Duodenal mucosa (tissue), 2 donors: ENCODE measurements at regions not wholly inside any gene's neighbourhood (a gene's known extent, or its start where the extent isn't known, plus 50 kb on each side); places are given as distances from the start of the nearest gene placed in this dataset.

ENCODE experiments used
- H3K27ac ChIP-seq: one replicate; pipeline ENCODE4 v1.7.0; 2013; ENCODE audit warnings: low read depth, low read length
- H3K27me3 ChIP-seq, 2 donors: one replicate each; pipeline ENCODE4 v1.7.0; 2013; ENCODE audit warnings: low read length in 2 of 2, control low read depth in 1 of 2; ENCODE audit not compliant: insufficient read depth in 2 of 2, control insufficient read depth in 1 of 2
- H3K36me3 ChIP-seq, 2 donors: one replicate each; pipeline ENCODE4 v1.7.0; 2013; ENCODE audit warnings: low read length in 2 of 2, control low read depth in 1 of 2; ENCODE audit not compliant: insufficient read depth in 2 of 2, control insufficient read depth in 1 of 2
- H3K4me1 ChIP-seq, 2 donors: one replicate each; pipeline ENCODE4 v1.7.0; 2013; ENCODE audit warnings: low read length in 2 of 2, control low read depth in 1 of 2; ENCODE audit not compliant: insufficient read depth in 2 of 2, control insufficient read depth in 1 of 2
- H3K4me3 ChIP-seq, 2 donors: one replicate each; pipeline ENCODE4 v1.7.0; 2013; ENCODE audit warnings: low read length in 2 of 2, low read depth in 1 of 2
- H3K9ac ChIP-seq, 2 donors: one replicate each; pipeline ENCODE4 v1.7.0; 2013; ENCODE audit warnings: low read length in 2 of 2, low read depth in 1 of 2
- H3K9me3 ChIP-seq, 2 donors: one replicate each; pipeline ENCODE4 v1.7.0; 2013; ENCODE audit warnings: low read length in 2 of 2, control low read depth in 1 of 2; ENCODE audit not compliant: control insufficient read depth in 1 of 2

GRCh38 chr12:34398366-34398705 is 376.0 kb downstream of the ALG10 start:
- no peaks in the 10 kb centered on the region for H3K4me1 ChIP-seq
- H3K36me3 ChIP-seq, result no peaks in the 10 kb centered on the region
- no peaks in the 10 kb centered on the region for H3K27me3 ChIP-seq
- no peak overlapping the region for H3K4me3 ChIP-seq
- no peak overlapping the region for H3K9ac ChIP-seq
- H3K9me3 ChIP-seq, result peaks cover 37 to 89% of the 10 kb centered on the region in 2 donors
- H3K27ac ChIP-seq, result no peak overlapping the region

- Histone ChIP-seq H3K4me3 (no peak overlapping the region), H3K9me3 (peaks cover 35 to 90% of the 10 kb centered on the region in 2 donors)
These were observed 376.7 kb downstream of the ALG10 start for GRCh38 chr12:34398706-34399630.

GRCh38 chr12:34399631-34400410 is 377.5 kb downstream of the ALG10 start:
- Histone ChIP-seq H3K9ac (no peak overlapping the region), H3K27ac (no peak overlapping the region), H3K4me1 (no peaks in the 10 kb centered on the region), H3K36me3 (no peaks in the 10 kb centered on the region), H3K9me3 (peaks cover 42 to 91% of the 10 kb centered on the region in 2 donors), H3K4me3 (no peak overlapping the region), H3K27me3 (no peaks in the 10 kb centered on the region)

More at GRCh38 chr12:34398706-34399630, 376.7 kb downstream of the ALG10 start:
- Histone ChIP-seq H3K4me1 (no peaks in the 10 kb centered on the region), H3K27ac (no peak overlapping the region), H3K27me3 (no peaks in the 10 kb centered on the region), H3K36me3 (no peaks in the 10 kb centered on the region), H3K9ac (no peak overlapping the region)

- no peak overlapping the region for H3K4me3 ChIP-seq
- no peak overlapping the region for H3K9ac ChIP-seq
- no peaks in the 10 kb centered on the region for H3K4me1 ChIP-seq
- no peaks in the 10 kb centered on the region for H3K27me3 ChIP-seq
- peaks cover 47 to 92% of the 10 kb centered on the region in 2 donors for H3K9me3 ChIP-seq
- H3K27ac ChIP-seq, result no peak overlapping the region
- no peaks in the 10 kb centered on the region for H3K36me3 ChIP-seq
These were observed 378.1 kb downstream of the ALG10 start for GRCh38 chr12:34400411-34400881.

GRCh38 chr12:34400986-34401658 is 378.8 kb downstream of the ALG10 start:
- peaks cover 44 to 93% of the 10 kb centered on the region in 2 donors for H3K9me3 ChIP-seq

GRCh38 chr12:34401659-34402227 is 379.4 kb downstream of the ALG10 start:
- no peak overlapping the region for H3K9ac ChIP-seq
- no peaks in the 10 kb centered on the region for H3K36me3 ChIP-seq
- H3K9me3 ChIP-seq, result peaks cover 48 to 93% of the 10 kb centered on the region in 2 donors
- H3K4me3 ChIP-seq, result no peak overlapping the region
- H3K27ac ChIP-seq, result no peak overlapping the region
- H3K4me1 ChIP-seq, result no peaks in the 10 kb centered on the region
- no peaks in the 10 kb centered on the region for H3K27me3 ChIP-seq

More at GRCh38 chr12:34400986-34401658, 378.8 kb downstream of the ALG10 start:
- Histone ChIP-seq H3K9ac (no peak overlapping the region), H3K27ac (no peak overlapping the region), H3K27me3 (no peaks in the 10 kb centered on the region), H3K4me3 (no peak overlapping the region), H3K4me1 (no peaks in the 10 kb centered on the region), H3K36me3 (no peaks in the 10 kb centered on the region)

GRCh38 chr12:34402228-34402898 is 380.1 kb downstream of the ALG10 start:
- H3K9me3 ChIP-seq, result peaks cover 54 to 95% of the 10 kb centered on the region in 2 donors
- H3K4me3 ChIP-seq, result no peak overlapping the region
- no peaks in the 10 kb centered on the region for H3K27me3 ChIP-seq
- no peak overlapping the region for H3K27ac ChIP-seq
- no peaks in the 10 kb centered on the region for H3K36me3 ChIP-seq
- H3K9ac ChIP-seq, result no peak overlapping the region
- no peaks in the 10 kb centered on the region for H3K4me1 ChIP-seq

- Histone ChIP-seq H3K9me3 (peaks cover 58 to 88% of the 10 kb centered on the region in 2 donors), H3K27me3 (no peaks in the 10 kb centered on the region), H3K4me3 (no peak overlapping the region), H3K27ac (no peak overlapping the region), H3K9ac (no peak overlapping the region), H3K36me3 (no peaks in the 10 kb centered on the region), H3K4me1 (no peaks in the 10 kb centered on the region)
These were observed 380.8 kb downstream of the ALG10 start for GRCh38 chr12:34402899-34403705.
